T-cell (primary cell): ENCODE measurements at regions not wholly inside any gene's neighbourhood (a gene's known extent, or its start where the extent isn't known, plus 50 kb on each side); places are given as distances from the start of the nearest gene placed in this dataset.

Experiments used
- ATAC-seq, 4 experiments: fragments of 200-7000 bp in 3 of 4; fragments of 150-1000 bp in 1 of 4; cut with Tn5 transposase; replicated peaks in 1 of 4; 1 replicate in 3 of 4; 2 replicates in 1 of 4; pipeline ENCODE4 v1.10.0; 2021; ENCODE audit warnings: moderate library complexity in 3 of 4, mild to moderate bottlenecking in 2 of 4, moderate number of reproducible peaks in 1 of 4
- CTCF ChIA-PET, 2 donors: fragments of 300-600 bp; sonication (Branson Sonifier 250); formaldehyde crosslinking; loops; one replicate each; lab custom pipeline; 2022; ENCODE audit warnings: antibody characterized with exemption in 2 of 2; lab: Charles Lee
- POLR2A ChIA-PET, 2 donors: fragments of 300-600 bp; sonication (Branson Sonifier 250); formaldehyde crosslinking; loops; one replicate each; lab custom pipeline; 2022; ENCODE audit warnings: antibody characterized with exemption in 2 of 2; lab: Charles Lee
- DNase-seq, 35 experiments: peaks; one replicate each; pipeline versions ENCODE4 v3.0.0 to v3.0.0-alpha.2; 2013 to 2023
- H3K27ac ChIP-seq: one replicate; pipeline ENCODE4 v1.5.1; 2013; ENCODE audit warnings: low read length
- H3K27me3 ChIP-seq, 2 experiments: replicated peaks in 1 of 2; 1 replicate in 1 of 2; 2 replicates in 1 of 2; pipeline versions ENCODE4 v1.6.1 to v1.7.0; 2013; ENCODE audit warnings: low read length in 1 of 2, mixed read lengths in 1 of 2; ENCODE audit not compliant: control insufficient read depth in 2 of 2, insufficient read depth in 2 of 2; ENCODE audit errors: extremely low read depth in 1 of 2
- H3K36me3 ChIP-seq, 2 donors: 1 replicate in 1 of 2; 2 replicates in 1 of 2; pipeline versions ENCODE4 v1.6.1 to v1.7.0; 2013; ENCODE audit warnings: low read length in 1 of 2; ENCODE audit not compliant: control insufficient read depth in 2 of 2, insufficient read depth in 1 of 2; ENCODE audit errors: extremely low read depth in 1 of 2
- H3K4me1 ChIP-seq, 2 experiments: 1 replicate in 1 of 2; 2 replicates in 1 of 2; pipeline versions ENCODE4 v1.6.1 to v1.7.0; 2013; ENCODE audit warnings: low read length in 2 of 2, mixed read lengths in 1 of 2; ENCODE audit not compliant: insufficient read depth in 2 of 2, control insufficient read depth in 1 of 2; ENCODE audit errors: extremely low read depth in 1 of 2
- H3K4me3 ChIP-seq, 2 donors: 1 replicate in 1 of 2; 2 replicates in 1 of 2; pipeline versions ENCODE4 v1.5.1 to v1.7.0; 2013; ENCODE audit warnings: mild to moderate bottlenecking in 2 of 2, low read length in 1 of 2, moderate library complexity in 1 of 2; ENCODE audit not compliant: control insufficient read depth in 1 of 2; ENCODE audit errors: extremely low read depth in 1 of 2
- H3K9me3 ChIP-seq: 2 replicates; pipeline ENCODE4 v1.7.0; 2013
- H3K27ac Mint-ChIP-seq, 2 donors: one replicate each; pipeline ENCODE4 v1.8.0; 2020 to 2021; ENCODE audit warnings: mild to moderate bottlenecking in 2 of 2, mixed read lengths in 2 of 2
- H3K27me3 Mint-ChIP-seq, 2 donors: one replicate each; pipeline ENCODE4 v1.8.0; 2021 to 2022; ENCODE audit warnings: mixed read lengths in 2 of 2
- H3K36me3 Mint-ChIP-seq: one replicate; pipeline ENCODE4 v1.8.0; 2021; ENCODE audit warnings: mixed read lengths
- H3K4me1 Mint-ChIP-seq, 3 donors: one replicate each; pipeline ENCODE4 v1.8.0; 2020 to 2022; ENCODE audit warnings: mixed read lengths in 3 of 3, mild to moderate bottlenecking in 1 of 3
- H3K4me3 Mint-ChIP-seq, 3 donors: one replicate each; pipeline ENCODE4 v1.8.0; 2020 to 2022; ENCODE audit warnings: mild to moderate bottlenecking in 3 of 3, mixed read lengths in 3 of 3, moderate library complexity in 3 of 3
- H3K9me3 Mint-ChIP-seq, 3 donors: one replicate each; pipeline ENCODE4 v1.8.0; 2020 to 2022; ENCODE audit warnings: mixed read lengths in 3 of 3
- WGBS: methylation state at CpG from one replicate; pipeline ENCODE4 v1.1.5; 2013; ENCODE audit warnings: missing lambda C conversion rate; ENCODE audit not compliant: insufficient coverage; 5-methylcytosine and 5-hydroxymethylcytosine counted together

- DNase-seq, result no peak
- no peaks in the 10 kb centered on the region for H3K27me3 ChIP-seq
- no peaks in the 10 kb centered on the region for H3K36me3 ChIP-seq
- no peaks in the 10 kb centered on the region for H3K36me3 Mint-ChIP-seq
- H3K9me3 Mint-ChIP-seq, result peaks cover 4 to 10% (median 4%) of the 10 kb centered on the region in 3 donors
- H3K4me3 ChIP-seq, result no peak overlapping the region
- no peaks in the 10 kb centered on the region for H3K27me3 Mint-ChIP-seq
- POLR2A ChIA-PET, result no interaction called here
- CTCF ChIA-PET, result no interaction called here
- H3K27ac ChIP-seq, result no peak overlapping the region
- H3K4me1 Mint-ChIP-seq, result no peaks in the 10 kb centered on the region
- no peak overlapping the region for H3K4me3 Mint-ChIP-seq
- no peak overlapping the region for H3K27ac Mint-ChIP-seq
- no peaks in the 10 kb centered on the region for H3K9me3 ChIP-seq
- 72% methylated on average over 3 of the region's 4 CpGs for WGBS
- no peak for ATAC-seq
- no peaks in the 10 kb centered on the region for H3K4me1 ChIP-seq
Observed at GRCh38 chr6:71619836-71620235, 266.5 kb upstream of the RIMS1 start.

GRCh38 chr6:71621918-71622519, 264.3 kb upstream of the RIMS1 start:
- Mint-ChIP-seq H3K9me3 (peaks cover 10 to 18% (median 15%) of the 10 kb centered on the region in 3 donors), H3K4me3 (no peak overlapping the region), H3K27ac (no peak overlapping the region), H3K4me1 (no peaks in the 10 kb centered on the region), H3K36me3 (no peaks in the 10 kb centered on the region), H3K27me3 (no peaks in the 10 kb centered on the region)
- ATAC-seq, result no peak
- POLR2A ChIA-PET, result no interaction called here
- Histone ChIP-seq H3K27ac (no peak overlapping the region), H3K27me3 (no peaks in the 10 kb centered on the region), H3K36me3 (no peaks in the 10 kb centered on the region), H3K4me1 (no peaks in the 10 kb centered on the region), H3K4me3 (no peak overlapping the region), H3K9me3 (no peaks in the 10 kb centered on the region)
- WGBS, result 29% methylated on average over 1 of the region's 3 CpGs
- CTCF ChIA-PET, result no interaction called here
- no peak for DNase-seq

- H3K4me1 Mint-ChIP-seq, result no peaks in the 10 kb centered on the region
- Histone ChIP-seq H3K4me3 (no peak overlapping the region), H3K27ac (no peak overlapping the region), H3K36me3 (no peaks in the 10 kb centered on the region), H3K9me3 (no peaks in the 10 kb centered on the region), H3K27me3 (no peaks in the 10 kb centered on the region), H3K4me1 (no peaks in the 10 kb centered on the region)
- H3K9me3 Mint-ChIP-seq, result peaks cover 1 to 4% (median 3%) of the 10 kb centered on the region in 3 donors
- ATAC-seq, result no peak
- CTCF ChIA-PET, result no interaction called here
- no peak for DNase-seq
- no peaks in the 10 kb centered on the region for H3K27me3 Mint-ChIP-seq
- POLR2A ChIA-PET, result no interaction called here
- WGBS, result no CpG with 5 or more reads among the region's 2 CpGs
- H3K27ac Mint-ChIP-seq, result no peak overlapping the region
- no peak overlapping the region for H3K4me3 Mint-ChIP-seq
- H3K36me3 Mint-ChIP-seq, result no peaks in the 10 kb centered on the region
Observed at GRCh38 chr6:71642120-71642519, 244.2 kb upstream of the RIMS1 start.

- H3K9me3 Mint-ChIP-seq, result peaks cover 1 to 8% (median 4%) of the 10 kb centered on the region in 3 donors
- no peaks in the 10 kb centered on the region for H3K9me3 ChIP-seq
- ChIA-PET CTCF (no interaction called here), POLR2A (no interaction called here)
- DNase-seq (no peak), ATAC-seq (no peak)
- no peaks in the 10 kb centered on the region for H3K36me3 ChIP-seq
- no peak overlapping the region for H3K4me3 ChIP-seq
- H3K36me3 Mint-ChIP-seq, result no peaks in the 10 kb centered on the region
- no peaks in the 10 kb centered on the region for H3K4me1 ChIP-seq
- H3K4me3 Mint-ChIP-seq, result no peak overlapping the region
- H3K4me1 Mint-ChIP-seq, result no peaks in the 10 kb centered on the region
- no peaks in the 10 kb centered on the region for H3K27me3 ChIP-seq
- no peaks in the 10 kb centered on the region for H3K27me3 Mint-ChIP-seq
- no CpG with 5 or more reads among the region's 4 CpGs for WGBS
- H3K27ac Mint-ChIP-seq, result no peak overlapping the region
- H3K27ac ChIP-seq, result no peak overlapping the region
Observed at GRCh38 chr6:71642793-71643192, 243.6 kb upstream of the RIMS1 start.

GRCh38 chr6:71645299-71645698, 241.1 kb upstream of the RIMS1 start:
- DNase-seq, result no peak
- Histone ChIP-seq H3K36me3 (no peaks in the 10 kb centered on the region), H3K9me3 (no peaks in the 10 kb centered on the region), H3K27me3 (no peaks in the 10 kb centered on the region), H3K27ac (no peak overlapping the region), H3K4me1 (no peaks in the 10 kb centered on the region), H3K4me3 (no peak overlapping the region)
- WGBS, result 50% methylated on average over 2 of the region's 3 CpGs
- H3K36me3 Mint-ChIP-seq, result no peaks in the 10 kb centered on the region
- no peak for ATAC-seq
- H3K4me1 Mint-ChIP-seq, result no peaks in the 10 kb centered on the region
- no peak overlapping the region for H3K27ac Mint-ChIP-seq
- no peak overlapping the region for H3K4me3 Mint-ChIP-seq
- no peaks in the 10 kb centered on the region for H3K27me3 Mint-ChIP-seq
- ChIA-PET CTCF (no interaction called here), POLR2A (no interaction called here)
- peaks cover 0 to 8% (median 1%) of the 10 kb centered on the region in 3 donors for H3K9me3 Mint-ChIP-seq

GRCh38 chr6:71649915-71650314, 236.4 kb upstream of the RIMS1 start:
- Mint-ChIP-seq H3K4me3 (no peak overlapping the region), H3K36me3 (no peaks in the 10 kb centered on the region), H3K27me3 (no peaks in the 10 kb centered on the region), H3K4me1 (no peaks in the 10 kb centered on the region), H3K27ac (no peak overlapping the region), H3K9me3 (peaks cover 0 to 6% (median 0%) of the 10 kb centered on the region in 3 donors)
- Histone ChIP-seq H3K4me3 (no peak overlapping the region), H3K9me3 (no peaks in the 10 kb centered on the region), H3K27me3 (no peaks in the 10 kb centered on the region), H3K36me3 (no peaks in the 10 kb centered on the region), H3K4me1 (no peaks in the 10 kb centered on the region), H3K27ac (no peak overlapping the region)
- DNase-seq, result no peak
- ChIA-PET POLR2A (no interaction called here), CTCF (no interaction called here)
- no peak for ATAC-seq
- WGBS, result 60% methylated on average over 2 of the region's 2 CpGs

GRCh38 chr6:71651636-71652035, 234.7 kb upstream of the RIMS1 start:
- Histone ChIP-seq H3K27me3 (no peaks in the 10 kb centered on the region), H3K27ac (no peak overlapping the region), H3K4me1 (no peaks in the 10 kb centered on the region), H3K4me3 (no peak overlapping the region), H3K9me3 (no peaks in the 10 kb centered on the region), H3K36me3 (no peaks in the 10 kb centered on the region)
- H3K27me3 Mint-ChIP-seq, result no peaks in the 10 kb centered on the region
- CTCF ChIA-PET, result interaction anchor here in 1 of 2 donors (0.6 to 0.9 kb wide), 2 partner anchors 12 to 146 kb away, joined by 3 read pairs; no protein-coding TSS in a partner anchor
- WGBS, result no CpG with 5 or more reads among the region's 2 CpGs
- no peaks in the 10 kb centered on the region for H3K4me1 Mint-ChIP-seq
- H3K4me3 Mint-ChIP-seq, result no peak overlapping the region
- DNase-seq (no peak), ATAC-seq (no peak)
- H3K9me3 Mint-ChIP-seq, result peaks cover 0 to 6% (median 0%) of the 10 kb centered on the region in 3 donors
- no peak overlapping the region for H3K27ac Mint-ChIP-seq
- POLR2A ChIA-PET, result no interaction called here
- H3K36me3 Mint-ChIP-seq, result no peaks in the 10 kb centered on the region
